Sigmoid colon (tissue), 6 donors: ENCODE measurements at regions not wholly inside any gene's neighbourhood (a gene's known extent, or its start where the extent isn't known, plus 50 kb on each side); places are given as distances from the start of the nearest gene placed in this dataset.

Experiments used
- DNase-seq: peaks from one replicate; pipeline ENCODE4 v3.0.0-alpha.2; 2019
- H3K27ac ChIP-seq, 4 donors: fragments of 200-600 bp; sonication (generic); one replicate each; pipeline ENCODE4 v1.5.1; 2016 to 2019; ENCODE audit warnings: mild to moderate bottlenecking in 1 of 4
- H3K27me3 ChIP-seq, 3 donors: fragments of 200-600 bp; sonication (generic); one replicate each; pipeline ENCODE4 v1.5.1; 2019; ENCODE audit warnings: mild to moderate bottlenecking in 1 of 3
- H3K36me3 ChIP-seq, 4 donors: fragments of 200-600 bp; sonication (generic); one replicate each; pipeline ENCODE4 v1.5.1; 2016 to 2019
- H3K4me1 ChIP-seq, 4 donors: fragments of 200-600 bp; sonication (generic); one replicate each; pipeline ENCODE4 v1.5.1; 2017 to 2019
- H3K4me3 ChIP-seq, 4 donors: fragments of 200-600 bp; sonication (generic); one replicate each; pipeline ENCODE4 v1.5.1; 2017 to 2019; ENCODE audit warnings: mild to moderate bottlenecking in 2 of 4, moderate library complexity in 1 of 4
- H3K9me3 ChIP-seq, 4 donors: fragments of 200-600 bp in 3 of 4; sonication (generic) in 3 of 4; one replicate each; pipeline versions ENCODE4 v1.5.1 to v1.6.1; 2013 to 2019
- CTCF ChIP-seq, 4 experiments: fragments of 450-650 bp in 3 of 4; fragments of 200-600 bp in 1 of 4; IDR thresholded peaks; one replicate each; pipeline ENCODE4 v1.5.1; 2016 to 2019; ENCODE audit warnings: antibody characterized with exemption in 4 of 4, mild to moderate bottlenecking in 3 of 4, moderate library complexity in 2 of 4
- EP300 ChIP-seq, 4 donors: sonication (generic); formaldehyde crosslinking; IDR thresholded peaks; one replicate each; pipeline ENCODE4 v1.6.1; 2017; ENCODE audit warnings: antibody characterized with exemption in 4 of 4
- POLR2A ChIP-seq, 2 donors: fragments of 450-650 bp; IDR thresholded peaks; one replicate each; pipeline ENCODE4 v1.6.1; 2016; ENCODE audit warnings: antibody characterized with exemption in 2 of 2, mild to moderate bottlenecking in 2 of 2, moderate library complexity in 2 of 2
- POLR2AphosphoS5 ChIP-seq, 4 donors: sonication (generic); formaldehyde crosslinking; IDR thresholded peaks; one replicate each; pipeline ENCODE4 v1.6.1; 2017; ENCODE audit warnings: antibody characterized with exemption in 4 of 4
- WGBS, 2 donors: extraction: QIAGEN DNeasy Blood & Tissue Kit; methylation state at CpG; one replicate each; pipeline ENCODE4 v1.1.7; 2013; 5-methylcytosine and 5-hydroxymethylcytosine counted together
- intact Hi-C: fragments of 100-400 bp; cut with DNase I; formaldehyde crosslinking; loops from one replicate; pipeline ENCODE4 v1.15.1; 2023
- donor health status: healthy with polysubstance abuse.
- donor health status: healthy.

GRCh38 chr12:116474899-116475298 lies 84.3 kb upstream of the MAP1LC3B2 start:
- Histone ChIP-seq H3K36me3 (no peaks in the 10 kb centered on the region), H3K9me3 (peaks cover 0 to 7% (median 4%) of the 10 kb centered on the region in 4 donors), H3K4me3 (no peak overlapping the region), H3K27me3 (no peaks in the 10 kb centered on the region), H3K27ac (no peak overlapping the region), H3K4me1 (no peaks in the 10 kb centered on the region)
- no peak for DNase-seq
- intact Hi-C loops = no loop called here
- TF ChIP-seq POLR2AphosphoS5 (IDR thresholded peaks at IDR 0.05) (no peak), POLR2A (IDR thresholded peaks at IDR 0.05) (no peak), EP300 (IDR thresholded peaks at IDR 0.05) (no peak), CTCF (IDR thresholded peaks at IDR 0.05) (no peak)
- WGBS, 2 donors = 93 to 94% methylated on average over 4 of the region's 4 CpGs

GRCh38 chr12:116476227-116476822 lies 82.9 kb upstream of the MAP1LC3B2 start:
- TF ChIP-seq POLR2A (IDR thresholded peaks at IDR 0.05) (no peak), EP300 (IDR thresholded peaks at IDR 0.05) (no peak), CTCF (IDR thresholded peaks at IDR 0.05) (no peak), POLR2AphosphoS5 (IDR thresholded peaks at IDR 0.05) (no peak)
- WGBS, 2 donors = 94% methylated on average over 7 of the region's 7 CpGs
- H3K9me3 ChIP-seq = peaks cover 0 to 7% (median 4%) of the 10 kb centered on the region in 4 donors
- intact Hi-C loops = no loop called here
- H3K4me1 ChIP-seq = no peaks in the 10 kb centered on the region
- no peaks in the 10 kb centered on the region for H3K36me3 ChIP-seq
- no peak overlapping the region for H3K4me3 ChIP-seq
- no peak overlapping the region for H3K27ac ChIP-seq
- H3K27me3 ChIP-seq = no peaks in the 10 kb centered on the region
- DNase-seq = no peak

- Histone ChIP-seq H3K4me3 (no peak overlapping the region), H3K9me3 (peaks cover 0 to 7% (median 3%) of the 10 kb centered on the region in 4 donors), H3K27me3 (no peaks in the 10 kb centered on the region), H3K27ac (no peak overlapping the region), H3K4me1 (no peaks in the 10 kb centered on the region), H3K36me3 (no peaks in the 10 kb centered on the region)
- DNase-seq = no peak
- TF ChIP-seq EP300 (IDR thresholded peaks at IDR 0.05) = no peak
- TF ChIP-seq CTCF (IDR thresholded peaks at IDR 0.05) = no peak
- TF ChIP-seq POLR2A (IDR thresholded peaks at IDR 0.05) = no peak
- TF ChIP-seq POLR2AphosphoS5 (IDR thresholded peaks at IDR 0.05) = no peak
- intact Hi-C loops = no loop called here
- 84 to 87% methylated on average over 6 of the region's 6 CpGs for WGBS, 2 donors
These were observed 80.9 kb upstream of the MAP1LC3B2 start for GRCh38 chr12:116478243-116478773.

- no peak overlapping the region for H3K4me3 ChIP-seq
- 84 to 86% methylated on average over 3 of the region's 3 CpGs for WGBS, 2 donors
- TF ChIP-seq POLR2AphosphoS5 (IDR thresholded peaks at IDR 0.05) (no peak), EP300 (IDR thresholded peaks at IDR 0.05) (no peak), POLR2A (IDR thresholded peaks at IDR 0.05) (no peak), CTCF (IDR thresholded peaks at IDR 0.05) (no peak)
- no peaks in the 10 kb centered on the region for H3K36me3 ChIP-seq
- H3K9me3 ChIP-seq = peaks cover 0 to 7% (median 3%) of the 10 kb centered on the region in 4 donors
- no peak for DNase-seq
- H3K4me1 ChIP-seq = no peaks in the 10 kb centered on the region
- intact Hi-C loops = no loop called here
- H3K27ac ChIP-seq = no peak overlapping the region
- no peaks in the 10 kb centered on the region for H3K27me3 ChIP-seq
These were observed 78.9 kb upstream of the MAP1LC3B2 start for GRCh38 chr12:116480210-116480810.
